GM12874 (cell line): ENCODE measurements at regions not wholly inside any gene's neighbourhood (a gene's known extent, or its start where the extent isn't known, plus 50 kb on each side); places are given as distances from the start of the nearest gene placed in this dataset.

Source experiments
- TF ChIP-seq, protein P1 (sequence below): IDR thresholded peaks from 2 replicates; pipeline ENCODE4 v1.5.1; 2011; ENCODE audit warnings: low read depth, mild to moderate bottlenecking, control low read depth, low read length, moderate library complexity; ENCODE audit not compliant: insufficient read depth

DNA sequence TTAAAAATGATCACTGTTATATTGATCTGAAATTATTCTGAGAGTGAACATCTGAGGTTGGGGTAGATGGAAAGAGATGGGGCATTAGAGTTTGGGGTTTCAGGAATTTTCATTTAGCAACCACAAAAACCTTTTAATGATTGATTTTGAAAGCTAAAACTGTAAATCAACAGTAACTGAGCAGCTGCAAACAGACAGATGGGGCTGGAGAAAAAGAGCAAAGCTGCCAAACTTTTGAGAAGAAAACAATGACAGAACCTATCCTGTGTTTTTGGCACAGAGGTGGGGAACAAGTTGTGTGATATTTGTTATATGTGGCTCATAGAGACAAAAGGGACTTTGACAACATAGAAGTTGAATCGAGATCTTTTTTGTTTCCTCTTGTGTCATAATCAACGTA is 415.8 kb upstream of the DSEL start:
- TF ChIP-seq, protein P1, sequence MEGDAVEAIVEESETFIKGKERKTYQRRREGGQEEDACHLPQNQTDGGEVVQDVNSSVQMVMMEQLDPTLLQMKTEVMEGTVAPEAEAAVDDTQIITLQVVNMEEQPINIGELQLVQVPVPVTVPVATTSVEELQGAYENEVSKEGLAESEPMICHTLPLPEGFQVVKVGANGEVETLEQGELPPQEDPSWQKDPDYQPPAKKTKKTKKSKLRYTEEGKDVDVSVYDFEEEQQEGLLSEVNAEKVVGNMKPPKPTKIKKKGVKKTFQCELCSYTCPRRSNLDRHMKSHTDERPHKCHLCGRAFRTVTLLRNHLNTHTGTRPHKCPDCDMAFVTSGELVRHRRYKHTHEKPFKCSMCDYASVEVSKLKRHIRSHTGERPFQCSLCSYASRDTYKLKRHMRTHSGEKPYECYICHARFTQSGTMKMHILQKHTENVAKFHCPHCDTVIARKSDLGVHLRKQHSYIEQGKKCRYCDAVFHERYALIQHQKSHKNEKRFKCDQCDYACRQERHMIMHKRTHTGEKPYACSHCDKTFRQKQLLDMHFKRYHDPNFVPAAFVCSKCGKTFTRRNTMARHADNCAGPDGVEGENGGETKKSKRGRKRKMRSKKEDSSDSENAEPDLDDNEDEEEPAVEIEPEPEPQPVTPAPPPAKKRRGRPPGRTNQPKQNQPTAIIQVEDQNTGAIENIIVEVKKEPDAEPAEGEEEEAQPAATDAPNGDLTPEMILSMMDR = no peak

DNA sequence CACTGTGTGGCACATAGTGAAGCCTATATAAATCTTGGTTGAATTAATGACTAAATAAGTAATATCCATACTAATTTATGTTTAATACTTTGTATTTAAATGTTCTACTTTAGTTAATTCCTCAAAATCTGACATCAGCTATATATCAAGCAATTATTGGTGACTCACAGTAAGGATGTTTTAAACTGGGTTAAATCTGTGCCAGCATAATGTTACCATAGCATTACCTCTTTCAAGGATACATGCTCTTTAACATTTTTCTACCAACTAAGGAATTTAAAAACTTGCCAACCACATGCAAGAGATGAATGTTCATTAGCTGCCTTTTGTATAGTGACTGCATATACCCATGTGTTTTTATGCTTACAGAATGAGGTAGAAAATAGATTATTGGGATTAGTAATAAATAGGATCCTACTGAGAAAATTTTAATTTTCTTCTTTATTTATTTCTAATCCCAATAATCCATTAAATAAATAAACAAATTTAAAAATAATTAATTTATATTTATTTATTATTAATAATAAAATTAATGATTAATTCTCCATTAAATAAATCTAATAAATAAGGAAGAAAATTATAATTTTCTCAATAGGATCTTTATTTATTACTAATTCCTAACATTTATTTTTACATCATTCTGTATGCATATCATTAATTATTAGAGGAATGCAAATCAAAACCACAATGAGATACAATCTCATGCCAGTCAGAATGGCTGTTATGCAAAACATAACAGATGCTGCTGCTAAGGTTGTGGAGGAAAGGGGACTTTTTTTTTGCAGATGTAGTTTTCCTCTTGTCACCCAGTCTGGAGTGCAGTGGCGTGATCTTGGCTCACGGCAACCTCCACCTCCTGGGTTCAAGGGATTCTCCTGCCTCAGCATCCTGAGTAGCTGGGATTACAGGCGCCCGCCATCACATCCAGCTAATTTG is 410.7 kb upstream of the DSEL start:
- TF ChIP-seq, protein P1 = no peak

GRCh38 chr18:67924656-67925055 is 408.1 kb upstream of the DSEL start:
- TF ChIP-seq, protein P1 = no peak

DNA sequence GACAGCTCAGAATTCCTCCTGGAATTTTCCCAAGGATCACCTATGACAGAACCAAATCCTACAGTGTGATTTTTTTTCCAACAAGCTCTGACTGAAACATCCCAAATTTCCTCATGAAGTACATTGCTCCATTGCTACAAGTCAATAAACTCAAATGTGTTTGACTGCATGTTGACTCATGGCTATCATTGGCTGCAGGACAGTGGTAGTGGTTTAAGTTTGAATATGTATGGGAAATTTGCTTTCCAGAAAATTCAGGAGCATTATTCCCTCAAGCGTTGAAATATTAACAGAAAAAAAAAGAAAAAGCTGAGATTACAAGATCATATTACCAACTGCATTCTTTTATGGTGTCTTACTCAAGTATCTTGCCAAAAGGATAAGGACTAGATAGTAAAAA is 402.8 kb upstream of the DSEL start:
- TF ChIP-seq, protein P1 = no peak

DNA sequence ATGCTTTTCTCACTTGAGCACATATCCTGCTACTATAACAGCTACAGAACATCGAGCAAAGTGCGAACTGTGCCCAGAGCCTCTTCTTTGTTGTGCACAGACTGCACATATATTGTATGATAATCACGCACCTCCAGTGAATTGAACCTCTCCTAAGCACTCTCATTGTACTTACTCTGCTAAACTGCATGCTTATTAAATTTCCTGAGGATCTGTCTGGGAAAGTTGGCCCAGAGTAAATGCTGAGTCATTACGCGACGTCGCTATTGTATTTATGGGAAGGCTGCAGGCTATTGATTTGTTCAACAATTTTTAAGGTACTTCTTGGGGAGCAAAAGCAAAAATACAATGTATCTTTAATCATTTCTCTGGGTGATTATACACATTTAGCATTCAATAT is 399.6 kb upstream of the DSEL start:
- TF ChIP-seq, protein P1 = no peak

- TF ChIP-seq, protein P1 = no peak
Measured at GRCh38 chr18:67913040-67913439, 396.5 kb upstream of the DSEL start.

DNA sequence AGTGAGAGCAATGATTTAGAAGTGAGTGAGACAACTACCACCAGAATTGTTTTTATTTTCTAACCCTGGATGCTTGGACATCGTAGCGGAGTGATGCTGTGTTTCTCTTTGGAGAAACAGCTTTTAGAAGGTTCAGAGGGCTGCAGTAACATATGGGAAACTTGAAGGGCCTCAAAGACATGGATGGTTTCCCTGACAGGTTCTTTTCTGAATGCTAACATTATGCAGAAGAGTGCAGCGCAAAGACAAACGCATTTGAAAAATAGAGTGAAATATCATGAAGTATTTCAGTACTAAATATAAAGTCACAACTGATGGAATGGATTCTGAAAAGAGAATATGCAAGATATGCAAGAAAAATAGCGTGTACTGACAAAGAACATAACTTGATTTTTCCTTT is 385.1 kb upstream of the DSEL start:
- TF ChIP-seq, protein P1 = no peak
